ENCODE measurements at regions not wholly inside any gene's neighbourhood (a gene's known extent, or its start where the extent isn't known, plus 50 kb on each side); places are given as distances from the start of the nearest gene placed in this dataset.

- Histone ChIP-seq H3K9me3 (replicated peaks; ENCODE audit: control insufficient read depth, insufficient read depth, low read length) (no peaks in the 10 kb centered on the region), H3K4me3 (no peak overlapping the region), H3K36me3 (ENCODE audit: control insufficient read depth in 2 of 2, insufficient read depth in 2 of 2, low read length in 1 of 2) (no peaks in the 10 kb centered on the region), H3K4me1 (ENCODE audit: control insufficient read depth, insufficient read depth, low read length) (no peaks in the 10 kb centered on the region), H3K4me2 (ENCODE audit: control insufficient read depth, insufficient read depth) (no peak overlapping the region), H3K27ac (ENCODE audit: control insufficient read depth, insufficient read depth) (no peak overlapping the region), H3K27me3 (replicated peaks in 1 of 2; ENCODE audit: control insufficient read depth in 2 of 2, insufficient read depth in 2 of 2, low read length in 1 of 2) (no peaks in the 10 kb centered on the region), H3K9ac (ENCODE audit: control insufficient read depth, insufficient read depth, low read length) (no peak overlapping the region), H3K79me2 (ENCODE audit: control insufficient read depth, insufficient read depth, low read length) (no peaks in the 10 kb centered on the region), H4K20me1 (ENCODE audit: control insufficient read depth, insufficient read depth) (no peaks in the 10 kb centered on the region), H2AFZ (ENCODE audit: control insufficient read depth, low read depth, low read length) (no peak overlapping the region)
- RAD21 ChIA-PET (ENCODE audit: unreplicated experiment) = no interaction called here
- WGBS (ENCODE audit: insufficient coverage, insufficient replicate concordance, low lambda C conversion rate, missing lambda C conversion rate) = 0% methylated on average over 1 of the region's 1 CpG
- ATAC-seq (no peak), FAIRE-seq (no peak), DNase-seq (ENCODE audit: low read depth, low spot score) (no peak)
- intact Hi-C loops (cut with micrococcal nuclease; ENCODE audit: unreplicated experiment) = no loop called here
- in situ Hi-C loops (cut with MboI) = no loop called here
- TF ChIP-seq RELB (IDR thresholded peaks at IDR 0.05; ENCODE audit: low read depth) = no peak
- TF ChIP-seq SMARCA5 (IDR thresholded peaks at IDR 0.05) = no peak
- TF ChIP-seq ATF2 (IDR thresholded peaks at IDR 0.05; ENCODE audit: low read length) = no peak
- TF ChIP-seq ZNF687 (IDR thresholded peaks at IDR 0.05) = no peak
- SMC1A ChIA-PET (ENCODE audit: uncharacterized antibody, unreplicated experiment) = no interaction called here
- no TSS peak for BruUV-seq (replicated peaks)
- CTCF ChIA-PET = no interaction called here
- POLR2A ChIA-PET = no interaction called here
These were observed 66.7 kb downstream of the CCER1 start for GRCh38 chr12:90888316-90888715.

Measured in GM12878 (cell line).